PC-3 (cell line): ENCODE measurements at regions not wholly inside any gene's neighbourhood (a gene's known extent, or its start where the extent isn't known, plus 50 kb on each side); places are given as distances from the start of the nearest gene placed in this dataset.

Experiments
- ATAC-seq: fragments of 200-7000 bp; cut with Tn5 transposase; 2 replicates; pipeline ENCODE4 v1.9.1; 2020; ENCODE audit warnings: mild to moderate bottlenecking, moderate library complexity
- BruUV-seq: library from RNA; stranded (reverse); fragments of 400-500 nt; replicated peaks from 2 replicates; lab custom pipeline; 2021; lab: Mats Ljungman, UMichigan
- CTCF ChIA-PET: fragments of 300-600 bp; sonication (Branson Sonifier 250); formaldehyde crosslinking; loops from one replicate; lab custom pipeline; 2022; ENCODE audit warnings: antibody characterized with exemption; lab: Charles Lee
- POLR2A ChIA-PET: fragments of 300-600 bp; sonication (Branson Sonifier 250); formaldehyde crosslinking; loops from one replicate; lab custom pipeline; 2022; ENCODE audit warnings: antibody characterized with exemption; ENCODE audit not compliant: unreplicated experiment; lab: Charles Lee
- DNase-seq: peaks from one replicate; pipeline ENCODE4 v3.0.0-alpha.2; 2015
- H2AFZ ChIP-seq: fragments of 300-600 bp; sonication (generic); 2 replicates; pipeline ENCODE4 v1.6.0; 2016; ENCODE audit warnings: antibody characterized with exemption, low read length
- H3F3A ChIP-seq: fragments of 300-600 bp; sonication (generic); one replicate; pipeline ENCODE4 v1.6.0; 2017; ENCODE audit warnings: antibody characterized with exemption, low read length, control low read depth, mild to moderate bottlenecking; ENCODE audit not compliant: unreplicated experiment
- H3K27ac ChIP-seq: fragments of 300-600 bp; sonication (generic); 2 replicates; pipeline ENCODE4 v1.5.1; 2016; ENCODE audit warnings: mild to moderate bottlenecking, low read length
- H3K27me3 ChIP-seq: fragments of 300-600 bp; sonication (generic); 2 replicates; pipeline ENCODE4 v1.6.1; 2016; ENCODE audit warnings: low read length, mixed read lengths
- H3K36me3 ChIP-seq: fragments of 300-600 bp; sonication (generic); 2 replicates; pipeline ENCODE4 v1.6.1; 2016; ENCODE audit warnings: low read depth, mixed run types, low read length, mixed read lengths
- H3K4me1 ChIP-seq: fragments of 300-600 bp; sonication (generic); 2 replicates; pipeline ENCODE4 v1.5.1; 2016; ENCODE audit warnings: low read length; ENCODE audit not compliant: insufficient read depth
- H3K4me2 ChIP-seq: fragments of 300-600 bp; sonication (generic); 2 replicates; pipeline ENCODE4 v1.6.0; 2016; ENCODE audit warnings: low read length
- H3K4me3 ChIP-seq: fragments of 300-600 bp; sonication (generic); 2 replicates; pipeline ENCODE4 v1.5.1; 2016; ENCODE audit warnings: mild to moderate bottlenecking, low read length, mixed read lengths
- H3K79me2 ChIP-seq: fragments of 300-600 bp; sonication (generic); 2 replicates; pipeline ENCODE4 v1.6.1; 2017; ENCODE audit warnings: low read length, mixed read lengths
- H3K9ac ChIP-seq: fragments of 300-600 bp; sonication (generic); 2 replicates; pipeline ENCODE4 v1.6.0; 2016; ENCODE audit warnings: mild to moderate bottlenecking, low read length
- H3K9me2 ChIP-seq: fragments of 300-600 bp; sonication (generic); replicated peaks from 2 replicates; pipeline ENCODE4 v1.6.1; 2016; ENCODE audit warnings: mixed run types, low read length, mixed read lengths
- H3K9me3 ChIP-seq: fragments of 300-600 bp; sonication (generic); 2 replicates; pipeline ENCODE4 v1.6.1; 2016; ENCODE audit warnings: low read length, mixed read lengths
- H4K20me1 ChIP-seq: fragments of 300-600 bp; sonication (generic); 2 replicates; pipeline ENCODE4 v1.6.1; 2016; ENCODE audit warnings: low read length, mixed read lengths
- CTCF ChIP-seq: fragments of 300-600 bp; sonication (generic); conservative IDR thresholded peaks from 2 replicates; pipeline ENCODE4 v1.5.1; 2017; ENCODE audit warnings: antibody characterized with exemption, low read depth, mild to moderate bottlenecking, low read length
- EZH2 ChIP-seq: fragments of 300-600 bp; sonication (generic); IDR thresholded peaks from one replicate; pipeline ENCODE4 v1.6.1; 2017; ENCODE audit warnings: antibody characterized with exemption, mild to moderate bottlenecking, low read length; ENCODE audit not compliant: unreplicated experiment
- EZH2phosphoT487 ChIP-seq: fragments of 300-600 bp; sonication (generic); IDR thresholded peaks from 2 replicates; pipeline ENCODE4 v1.6.1; 2018; ENCODE audit warnings: mild to moderate bottlenecking, antibody characterized with exemption, low read length, borderline replicate concordance
- intact Hi-C: fragments of 100-400 bp; cut with micrococcal nuclease; formaldehyde crosslinking; loops from 2 replicates; pipeline ENCODE4 v1.9.0; 2023

- TF ChIP-seq EZH2phosphoT487 (no peak), CTCF (no peak), EZH2 (no peak)
- no peak overlapping the region for H3K27ac ChIP-seq
- H3K4me1 ChIP-seq = no peaks in the 10 kb centered on the region
- H3K9me3 ChIP-seq = no peaks in the 10 kb centered on the region
- BruUV-seq = no TSS peak
- H3K79me2 ChIP-seq = no peaks in the 10 kb centered on the region
- H3F3A ChIP-seq = no peaks in the 10 kb centered on the region
- no peaks in the 10 kb centered on the region for H3K27me3 ChIP-seq
- H3K9ac ChIP-seq = no peak overlapping the region
- no peaks in the 10 kb centered on the region for H3K9me2 ChIP-seq
- no peak for ATAC-seq
- H4K20me1 ChIP-seq = no peaks in the 10 kb centered on the region
- ChIA-PET CTCF (no interaction called here), POLR2A (no interaction called here)
- H3K4me3 ChIP-seq = no peak overlapping the region
- no peaks in the 10 kb centered on the region for H3K36me3 ChIP-seq
- H2AFZ ChIP-seq = no peak overlapping the region
- intact Hi-C loops = no loop called here
- DNase-seq = no peak
- no peak overlapping the region for H3K4me2 ChIP-seq
These were observed 908.5 kb upstream of the ATXN7L3B start for GRCh38 chr12:73629171-73629570.

- no peaks in the 10 kb centered on the region for H4K20me1 ChIP-seq
- TF ChIP-seq CTCF (peak; percentile 14; the same call in 1 of the 2 replicates), EZH2 (no peak), EZH2phosphoT487 (no peak)
- H3K79me2 ChIP-seq = no peaks in the 10 kb centered on the region
- no peak overlapping the region for H3K9ac ChIP-seq
- ATAC-seq = no peak
- H3K9me2 ChIP-seq = no peaks in the 10 kb centered on the region
- intact Hi-C loops = no loop called here
- H3K9me3 ChIP-seq = no peaks in the 10 kb centered on the region
- ChIA-PET CTCF (no interaction called here), POLR2A (no interaction called here)
- no peak overlapping the region for H3K4me2 ChIP-seq
- no peaks in the 10 kb centered on the region for H3K36me3 ChIP-seq
- H3K4me3 ChIP-seq = no peak overlapping the region
- no TSS peak for BruUV-seq
- no peak overlapping the region for H3K27ac ChIP-seq
- H3K4me1 ChIP-seq = no peaks in the 10 kb centered on the region
- no peak for DNase-seq
- no peaks in the 10 kb centered on the region for H3K27me3 ChIP-seq
- H2AFZ ChIP-seq = no peak overlapping the region
- no peaks in the 10 kb centered on the region for H3F3A ChIP-seq
These were observed 907.5 kb upstream of the ATXN7L3B start for GRCh38 chr12:73629893-73630831.

GRCh38 chr12:73632191-73632590, 905.4 kb upstream of the ATXN7L3B start:
- TF ChIP-seq EZH2 (no peak), EZH2phosphoT487 (no peak), CTCF (no peak)
- Histone ChIP-seq H3F3A (no peaks in the 10 kb centered on the region), H4K20me1 (no peaks in the 10 kb centered on the region), H3K4me3 (no peak overlapping the region), H3K27ac (no peak overlapping the region), H2AFZ (no peak overlapping the region), H3K9me2 (no peaks in the 10 kb centered on the region), H3K4me1 (no peaks in the 10 kb centered on the region), H3K36me3 (no peaks in the 10 kb centered on the region), H3K9ac (no peak overlapping the region), H3K79me2 (no peaks in the 10 kb centered on the region), H3K9me3 (no peaks in the 10 kb centered on the region), H3K27me3 (no peaks in the 10 kb centered on the region), H3K4me2 (no peak overlapping the region)
- no peak for DNase-seq
- intact Hi-C loops = no loop called here
- CTCF ChIA-PET = no interaction called here
- POLR2A ChIA-PET = no interaction called here
- no TSS peak for BruUV-seq
- ATAC-seq = no peak
